ENCODE measurements at regions not wholly inside any gene's neighbourhood (a gene's known extent, or its start where the extent isn't known, plus 50 kb on each side); places are given as distances from the start of the nearest gene placed in this dataset.

- TF ChIP-seq CTCF (conservative IDR thresholded peaks at IDR 0.05; ENCODE audit: low read depth, low read length): no peak
- DNase-seq (ENCODE audit: low read depth): no peak
- no peak overlapping the region for H3K4me3 ChIP-seq (ENCODE audit: low read depth, low read length)
Measured at GRCh38 chr10:33387720-33388119, 53.3 kb upstream of the NRP1 start.

GRCh38 chr10:33386926-33387325 lies 52.5 kb upstream of the NRP1 start:
- DNase-seq (ENCODE audit: low read depth): peak; percentile 65
- TF ChIP-seq CTCF (conservative IDR thresholded peaks at IDR 0.05; ENCODE audit: low read depth, low read length): no peak
- no peak overlapping the region for H3K4me3 ChIP-seq (ENCODE audit: low read depth, low read length)

- no peak overlapping the region for H3K4me3 ChIP-seq (ENCODE audit: low read depth, low read length)
- no peak for DNase-seq (ENCODE audit: low read depth)
- TF ChIP-seq CTCF (conservative IDR thresholded peaks at IDR 0.05; ENCODE audit: low read depth, low read length): no peak
Measured at GRCh38 chr10:33385686-33386085, 51.2 kb upstream of the NRP1 start.

- DNase-seq (ENCODE audit: low read depth): no peak
- no peak for TF ChIP-seq CTCF (conservative IDR thresholded peaks at IDR 0.05; ENCODE audit: low read depth, low read length)
Measured at GRCh38 chr10:33385015-33385414, 50.5 kb upstream of the NRP1 start.

More at GRCh38 chr10:33385015-33385414, 50.5 kb upstream of the NRP1 start:
- H3K4me3 ChIP-seq (ENCODE audit: low read depth, low read length): no peak overlapping the region
